ENCODE measurements at regions not wholly inside any gene's neighbourhood (a gene's known extent, or its start where the extent isn't known, plus 50 kb on each side); places are given as distances from the start of the nearest gene placed in this dataset.
A peak's percentile ranks its signal among the peaks of the same experiment; 100 is the strongest.

DNA sequence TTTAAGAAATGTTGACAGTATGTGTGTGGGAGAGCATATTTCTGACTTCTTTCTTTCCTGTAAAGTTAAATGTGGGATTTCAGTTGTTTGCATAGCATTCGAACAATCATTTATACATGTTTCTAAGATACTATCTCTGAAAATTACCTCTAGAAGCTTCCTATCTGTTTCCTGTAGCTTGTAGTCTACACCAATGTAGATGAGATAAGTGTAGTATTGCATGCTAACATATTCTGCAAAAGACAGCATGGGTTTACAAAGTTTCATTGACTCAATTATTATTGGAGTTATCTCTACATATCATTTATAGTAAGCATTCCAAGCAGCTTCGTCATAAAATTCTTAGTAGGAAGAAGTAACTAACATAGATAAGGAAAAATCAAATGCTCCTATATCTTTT lies 98.9 kb upstream of the DPYD start:
- no CpG with 5 or more reads among the region's 2 CpGs for WGBS (ENCODE audit: extremely low coverage, insufficient coverage, insufficient read length)
- DNase-seq = peak in 1 of 2 donors; percentile 11
- H2BK120ac ChIP-seq (ENCODE audit: insufficient read depth, low read length, poor library complexity) = no peak overlapping the region
- no peaks in the 10 kb centered on the region for H3K79me1 ChIP-seq (ENCODE audit: low read length)
- H3K27me3 ChIP-seq (ENCODE audit: insufficient read depth, low read length) = no peaks in the 10 kb centered on the region
- H4K8ac ChIP-seq (ENCODE audit: low read depth, low read length) = no peak overlapping the region
- H4K91ac ChIP-seq (ENCODE audit: low read depth, low read length) = no peak overlapping the region
- no peak overlapping the region for H3K23ac ChIP-seq (ENCODE audit: low read length)
- no peak overlapping the region for H2BK5ac ChIP-seq (ENCODE audit: low read depth, low read length, poor library complexity)
- no peak overlapping the region for H3K18ac ChIP-seq (ENCODE audit: low read length)
- H2AFZ ChIP-seq (ENCODE audit: insufficient read depth, low read length, poor library complexity) = no peak overlapping the region
- no peak overlapping the region for H3K14ac ChIP-seq (ENCODE audit: low read length)
- H3K27ac ChIP-seq (ENCODE audit: low read depth, low read length) = no peak overlapping the region
- no peak overlapping the region for H4K12ac ChIP-seq (ENCODE audit: low read depth, low read length)
- no peaks in the 10 kb centered on the region for H3K9me3 ChIP-seq (ENCODE audit: insufficient read depth, low read depth, low read length)
- no peak overlapping the region for H2BK12ac ChIP-seq (ENCODE audit: low read length)
- H2AK5ac ChIP-seq (ENCODE audit: low read length) = no peak overlapping the region
- no peaks in the 10 kb centered on the region for H3K36me3 ChIP-seq (ENCODE audit: control insufficient read depth in 1 of 2, insufficient read depth in 2 of 2, low read length in 2 of 2)
- H3K4ac ChIP-seq (ENCODE audit: low read depth, low read length) = no peak overlapping the region
- no peaks in the 10 kb centered on the region for H3K79me2 ChIP-seq (ENCODE audit: control insufficient read depth, insufficient read depth, low read length, poor library complexity)
- no peak overlapping the region for H3K4me2 ChIP-seq (ENCODE audit: low read length)
- no peaks in the 10 kb centered on the region for H3K4me1 ChIP-seq (ENCODE audit: control insufficient read depth in 1 of 2, insufficient read depth in 2 of 2, low read length in 2 of 2)
- no peak overlapping the region for H3K9ac ChIP-seq (ENCODE audit: low read length)
- H3K4me3 ChIP-seq (ENCODE audit: low read depth, low read length) = no peak overlapping the region

GRCh38 chr1:98018074-98018473 lies 97.2 kb upstream of the DPYD start:
- Histone ChIP-seq H2BK5ac (ENCODE audit: low read depth, low read length, poor library complexity) (no peak overlapping the region), H2BK12ac (ENCODE audit: low read length) (no peak overlapping the region), H3K79me1 (ENCODE audit: low read length) (no peaks in the 10 kb centered on the region), H3K14ac (ENCODE audit: low read length) (no peak overlapping the region), H4K91ac (ENCODE audit: low read depth, low read length) (no peak overlapping the region), H3K36me3 (ENCODE audit: control insufficient read depth in 1 of 2, insufficient read depth in 2 of 2, low read length in 2 of 2) (no peaks in the 10 kb centered on the region), H3K27ac (ENCODE audit: low read depth, low read length) (no peak overlapping the region), H3K18ac (ENCODE audit: low read length) (no peak overlapping the region), H3K27me3 (ENCODE audit: insufficient read depth, low read length) (no peaks in the 10 kb centered on the region), H3K4me2 (ENCODE audit: low read length) (no peak overlapping the region), H3K4me3 (ENCODE audit: low read depth, low read length) (no peak overlapping the region), H2BK120ac (ENCODE audit: insufficient read depth, low read length, poor library complexity) (no peak overlapping the region), H2AFZ (ENCODE audit: insufficient read depth, low read length, poor library complexity) (no peak overlapping the region), H4K12ac (ENCODE audit: low read depth, low read length) (no peak overlapping the region), H4K8ac (ENCODE audit: low read depth, low read length) (no peak overlapping the region), H3K9ac (ENCODE audit: low read length) (no peak overlapping the region), H3K9me3 (ENCODE audit: insufficient read depth, low read depth, low read length) (no peaks in the 10 kb centered on the region), H3K4ac (ENCODE audit: low read depth, low read length) (no peak overlapping the region), H3K79me2 (ENCODE audit: control insufficient read depth, insufficient read depth, low read length, poor library complexity) (no peaks in the 10 kb centered on the region), H2AK5ac (ENCODE audit: low read length) (no peak overlapping the region), H3K23ac (ENCODE audit: low read length) (no peak overlapping the region), H3K4me1 (ENCODE audit: control insufficient read depth in 1 of 2, insufficient read depth in 2 of 2, low read length in 2 of 2) (no peaks in the 10 kb centered on the region)
- DNase-seq = no peak
- no CpG with 5 or more reads among the region's 2 CpGs for WGBS (ENCODE audit: extremely low coverage, insufficient coverage, insufficient read length)

DNA sequence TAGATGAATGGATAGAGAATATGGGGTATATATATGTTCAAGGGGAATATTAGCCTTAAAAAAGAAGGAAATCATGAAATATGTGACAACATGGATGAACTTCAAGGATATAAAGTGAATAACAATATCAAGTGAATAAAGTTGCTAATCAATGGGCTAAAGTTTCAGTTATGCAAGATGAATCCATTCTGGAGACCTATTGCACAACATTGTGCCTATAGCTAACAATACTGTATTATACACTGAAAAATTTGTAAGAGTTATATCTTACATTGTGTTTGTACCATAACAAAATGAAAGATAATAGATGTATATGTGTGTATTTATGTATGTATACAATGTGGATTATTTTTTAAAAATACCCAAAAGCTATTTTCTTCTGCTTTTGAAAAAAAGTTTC lies 96.3 kb upstream of the DPYD start:
- DNase-seq = no peak
- Histone ChIP-seq H3K79me1 (ENCODE audit: low read length) (no peaks in the 10 kb centered on the region), H3K27ac (ENCODE audit: low read depth, low read length) (no peak overlapping the region), H3K14ac (ENCODE audit: low read length) (no peak overlapping the region), H3K18ac (ENCODE audit: low read length) (no peak overlapping the region), H3K4me1 (ENCODE audit: control insufficient read depth in 1 of 2, insufficient read depth in 2 of 2, low read length in 2 of 2) (no peaks in the 10 kb centered on the region), H2AFZ (ENCODE audit: insufficient read depth, low read length, poor library complexity) (no peak overlapping the region), H3K4me3 (ENCODE audit: low read depth, low read length) (no peak overlapping the region), H4K12ac (ENCODE audit: low read depth, low read length) (no peak overlapping the region), H2BK120ac (ENCODE audit: insufficient read depth, low read length, poor library complexity) (no peak overlapping the region), H3K27me3 (ENCODE audit: insufficient read depth, low read length) (no peaks in the 10 kb centered on the region), H3K9ac (ENCODE audit: low read length) (no peak overlapping the region), H3K4ac (ENCODE audit: low read depth, low read length) (no peak overlapping the region), H2BK5ac (ENCODE audit: low read depth, low read length, poor library complexity) (no peak overlapping the region), H4K91ac (ENCODE audit: low read depth, low read length) (no peak overlapping the region), H3K9me3 (ENCODE audit: insufficient read depth, low read depth, low read length) (no peaks in the 10 kb centered on the region), H3K4me2 (ENCODE audit: low read length) (no peak overlapping the region), H3K23ac (ENCODE audit: low read length) (no peak overlapping the region), H2AK5ac (ENCODE audit: low read length) (no peak overlapping the region), H4K8ac (ENCODE audit: low read depth, low read length) (no peak overlapping the region), H2BK12ac (ENCODE audit: low read length) (no peak overlapping the region), H3K36me3 (ENCODE audit: control insufficient read depth in 1 of 2, insufficient read depth in 2 of 2, low read length in 2 of 2) (no peaks in the 10 kb centered on the region), H3K79me2 (ENCODE audit: control insufficient read depth, insufficient read depth, low read length, poor library complexity) (no peaks in the 10 kb centered on the region)

- no peak overlapping the region for H3K18ac ChIP-seq (ENCODE audit: low read length)
- H3K9me3 ChIP-seq (ENCODE audit: insufficient read depth, low read depth, low read length) = no peaks in the 10 kb centered on the region
- WGBS (ENCODE audit: extremely low coverage, insufficient coverage, insufficient read length) = no CpG with 5 or more reads among the region's 1 CpG
Measured at GRCh38 chr1:98008373-98008772, 87.5 kb upstream of the DPYD start.

More at GRCh38 chr1:98008373-98008772, 87.5 kb upstream of the DPYD start:
- Histone ChIP-seq H4K91ac (ENCODE audit: low read depth, low read length) (no peak overlapping the region), H3K36me3 (ENCODE audit: control insufficient read depth in 1 of 2, insufficient read depth in 2 of 2, low read length in 2 of 2) (no peaks in the 10 kb centered on the region), H4K8ac (ENCODE audit: low read depth, low read length) (no peak overlapping the region), H3K27me3 (ENCODE audit: insufficient read depth, low read length) (no peaks in the 10 kb centered on the region), H3K23ac (ENCODE audit: low read length) (no peak overlapping the region), H3K4me2 (ENCODE audit: low read length) (no peak overlapping the region), H2BK12ac (ENCODE audit: low read length) (no peak overlapping the region), H3K79me2 (ENCODE audit: control insufficient read depth, insufficient read depth, low read length, poor library complexity) (no peaks in the 10 kb centered on the region), H3K4me3 (ENCODE audit: low read depth, low read length) (no peak overlapping the region), H3K4me1 (ENCODE audit: control insufficient read depth in 1 of 2, insufficient read depth in 2 of 2, low read length in 2 of 2) (no peaks in the 10 kb centered on the region), H2BK5ac (ENCODE audit: low read depth, low read length, poor library complexity) (no peak overlapping the region), H4K12ac (ENCODE audit: low read depth, low read length) (no peak overlapping the region), H2AK5ac (ENCODE audit: low read length) (no peak overlapping the region), H3K27ac (ENCODE audit: low read depth, low read length) (no peak overlapping the region), H2AFZ (ENCODE audit: insufficient read depth, low read length, poor library complexity) (no peak overlapping the region), H3K14ac (ENCODE audit: low read length) (no peak overlapping the region), H2BK120ac (ENCODE audit: insufficient read depth, low read length, poor library complexity) (no peak overlapping the region), H3K4ac (ENCODE audit: low read depth, low read length) (no peak overlapping the region), H3K79me1 (ENCODE audit: low read length) (no peaks in the 10 kb centered on the region), H3K9ac (ENCODE audit: low read length) (no peak overlapping the region)
- no peak for DNase-seq

Measured in trophoblast cell (in vitro differentiated cells and primary cell).